ENCODE measurements at regions not wholly inside any gene's neighbourhood (a gene's known extent, or its start where the extent isn't known, plus 50 kb on each side); places are given as distances from the start of the nearest gene placed in this dataset.
"Not testable (repeated sequence)": the region's sequence is repeated elsewhere in the genome, so short reads cannot be mapped to it uniquely, and the experiment has no call there.

DNA sequence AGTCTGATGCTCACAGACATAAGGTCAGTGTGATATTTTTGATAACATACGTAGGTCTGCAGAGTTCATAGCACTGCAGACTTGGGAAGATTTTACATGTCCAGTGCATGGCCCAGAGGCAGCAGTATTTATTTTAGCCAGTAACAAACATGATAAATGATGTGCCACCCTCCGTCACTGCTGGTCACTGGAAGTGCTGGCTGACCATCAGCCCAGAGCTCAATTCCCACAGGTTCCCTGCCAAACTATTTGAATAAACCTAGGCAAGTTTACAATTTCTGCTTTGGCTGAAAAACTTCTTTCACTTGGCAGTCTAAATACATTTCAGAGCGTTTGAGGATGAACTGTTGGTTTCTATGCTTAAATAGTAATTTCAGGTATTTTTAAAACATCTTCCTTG lies 135.5 kb upstream of the EDNRB start:
- DNase-seq (ENCODE audit: low spot score), result no peak
- no peak for ATAC-seq (ENCODE audit: insufficient number of reproducible peaks, low FRiP score, low read depth)
- Histone ChIP-seq H3K4me1 (ENCODE audit: control insufficient read depth in 1 of 2, low read depth in 2 of 2) (no peaks in the 10 kb centered on the region), H3K27me3 (replicated peaks; ENCODE audit: insufficient read depth) (no peaks in the 10 kb centered on the region), H3K27ac (no peak overlapping the region), H3K9me3 (peaks cover 5% of the 10 kb centered on the region), H3K36me3 (no peaks in the 10 kb centered on the region), H3K4me3 (no peak overlapping the region)
- TF ChIP-seq, protein P1, sequence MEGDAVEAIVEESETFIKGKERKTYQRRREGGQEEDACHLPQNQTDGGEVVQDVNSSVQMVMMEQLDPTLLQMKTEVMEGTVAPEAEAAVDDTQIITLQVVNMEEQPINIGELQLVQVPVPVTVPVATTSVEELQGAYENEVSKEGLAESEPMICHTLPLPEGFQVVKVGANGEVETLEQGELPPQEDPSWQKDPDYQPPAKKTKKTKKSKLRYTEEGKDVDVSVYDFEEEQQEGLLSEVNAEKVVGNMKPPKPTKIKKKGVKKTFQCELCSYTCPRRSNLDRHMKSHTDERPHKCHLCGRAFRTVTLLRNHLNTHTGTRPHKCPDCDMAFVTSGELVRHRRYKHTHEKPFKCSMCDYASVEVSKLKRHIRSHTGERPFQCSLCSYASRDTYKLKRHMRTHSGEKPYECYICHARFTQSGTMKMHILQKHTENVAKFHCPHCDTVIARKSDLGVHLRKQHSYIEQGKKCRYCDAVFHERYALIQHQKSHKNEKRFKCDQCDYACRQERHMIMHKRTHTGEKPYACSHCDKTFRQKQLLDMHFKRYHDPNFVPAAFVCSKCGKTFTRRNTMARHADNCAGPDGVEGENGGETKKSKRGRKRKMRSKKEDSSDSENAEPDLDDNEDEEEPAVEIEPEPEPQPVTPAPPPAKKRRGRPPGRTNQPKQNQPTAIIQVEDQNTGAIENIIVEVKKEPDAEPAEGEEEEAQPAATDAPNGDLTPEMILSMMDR (IDR thresholded peaks at IDR 0.05), result no peak

DNA sequence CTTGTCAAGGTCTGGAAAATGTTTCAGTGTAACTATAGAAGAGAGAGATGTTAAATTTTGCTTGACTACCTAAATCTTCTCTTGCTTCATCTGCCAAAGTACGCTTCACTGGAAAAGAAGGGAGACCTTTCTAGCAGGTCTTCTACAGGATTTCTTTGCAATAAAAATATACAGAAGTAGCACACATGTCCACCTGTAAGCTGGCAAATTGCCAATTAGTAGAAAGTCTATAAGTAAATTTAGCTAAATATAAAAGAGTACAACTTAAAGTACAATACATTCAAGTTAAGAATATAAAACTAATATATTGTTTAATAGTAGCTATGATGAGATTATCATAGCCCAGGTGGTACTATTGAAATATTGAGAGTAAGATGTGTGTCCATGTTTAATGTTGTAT lies 128.5 kb upstream of the EDNRB start:
- ATAC-seq (ENCODE audit: insufficient number of reproducible peaks, low FRiP score, low read depth), result no peak
- Histone ChIP-seq H3K4me1 (ENCODE audit: control insufficient read depth in 1 of 2, low read depth in 2 of 2) (no peaks in the 10 kb centered on the region), H3K27me3 (replicated peaks; ENCODE audit: insufficient read depth) (no peaks in the 10 kb centered on the region), H3K36me3 (no peaks in the 10 kb centered on the region), H3K27ac (no peak overlapping the region), H3K9me3 (no peaks in the 10 kb centered on the region), H3K4me3 (no peak overlapping the region)
- DNase-seq (ENCODE audit: low spot score), result no peak
- TF ChIP-seq, protein P1 (IDR thresholded peaks at IDR 0.05), result no peak

DNA sequence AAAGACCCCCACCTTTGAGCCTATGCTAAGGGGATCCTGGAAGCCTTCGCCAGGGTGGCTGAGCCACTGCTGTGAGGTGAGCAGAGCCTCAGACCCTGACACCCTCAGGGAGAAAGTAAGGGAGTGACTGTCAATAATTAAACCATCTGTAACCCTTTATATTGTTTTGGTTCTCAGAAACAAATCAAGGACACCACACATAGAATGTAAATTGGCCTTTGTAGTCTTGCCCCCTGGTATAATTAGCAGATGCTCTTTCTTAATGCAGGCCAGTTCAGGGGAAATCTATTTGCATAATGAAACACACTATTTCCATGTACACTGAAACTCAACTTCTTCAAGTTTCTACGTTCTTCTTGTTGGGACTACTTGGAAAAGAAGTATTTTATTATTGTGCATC lies 127.7 kb upstream of the EDNRB start:
- Histone ChIP-seq H3K4me1 (ENCODE audit: control insufficient read depth in 1 of 2, low read depth in 2 of 2) (no peaks in the 10 kb centered on the region), H3K4me3 (no peak overlapping the region), H3K27ac (no peak overlapping the region), H3K36me3 (no peaks in the 10 kb centered on the region), H3K27me3 (replicated peaks; ENCODE audit: insufficient read depth) (no peaks in the 10 kb centered on the region), H3K9me3 (no peaks in the 10 kb centered on the region)
- TF ChIP-seq, protein P1 (IDR thresholded peaks at IDR 0.05), result no peak
- DNase-seq (ENCODE audit: low spot score), result no peak
- no peak for ATAC-seq (ENCODE audit: insufficient number of reproducible peaks, low FRiP score, low read depth)

DNA sequence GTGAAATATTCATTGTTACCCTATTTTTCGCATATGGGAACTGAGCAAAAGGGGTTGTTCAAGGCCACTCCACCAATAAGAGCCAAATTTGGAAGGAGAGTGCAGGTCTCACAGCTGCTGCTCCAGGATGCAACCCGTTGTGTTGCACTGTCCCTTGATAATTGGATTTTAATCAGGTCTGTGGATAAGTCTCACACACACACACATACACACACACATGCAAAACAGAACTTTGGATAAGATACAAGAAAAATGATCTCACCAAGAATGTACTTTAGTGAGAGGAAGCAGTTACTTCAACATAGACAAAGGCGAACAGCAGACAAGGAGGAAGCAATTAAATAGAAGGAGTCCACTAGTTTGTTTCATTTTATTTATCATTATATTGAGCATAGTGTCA lies 127.3 kb upstream of the EDNRB start:
- H3K36me3 ChIP-seq, result no peaks in the 10 kb centered on the region
- ATAC-seq (ENCODE audit: insufficient number of reproducible peaks, low FRiP score, low read depth), result no peak
- H3K27me3 ChIP-seq (replicated peaks; ENCODE audit: insufficient read depth), result no peaks in the 10 kb centered on the region
- H3K27ac ChIP-seq, result no peak overlapping the region
- H3K4me3 ChIP-seq, result no peak overlapping the region
- DNase-seq (ENCODE audit: low spot score), result no peak
- H3K9me3 ChIP-seq, result no peaks in the 10 kb centered on the region
- no peaks in the 10 kb centered on the region for H3K4me1 ChIP-seq (ENCODE audit: control insufficient read depth in 1 of 2, low read depth in 2 of 2)
- TF ChIP-seq, protein P1 (IDR thresholded peaks at IDR 0.05), result no peak

DNA sequence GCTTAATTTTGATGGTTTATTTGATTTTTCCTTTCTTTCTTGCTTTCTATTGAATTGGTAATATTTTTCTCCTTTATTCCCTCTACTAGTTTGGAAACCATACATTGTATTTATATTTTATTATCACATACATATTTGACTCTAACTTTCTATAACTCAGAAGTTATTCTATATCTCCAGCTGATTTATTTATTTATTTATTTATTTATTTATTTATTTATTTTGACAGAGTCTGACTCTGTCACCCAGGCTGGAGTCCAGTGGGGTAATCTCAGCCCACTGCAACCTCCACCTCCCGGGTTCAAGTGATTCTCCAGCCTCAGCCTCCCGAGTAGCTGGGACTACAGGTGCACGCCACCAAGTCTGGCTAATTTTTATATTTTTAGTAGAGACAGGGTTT lies 122.7 kb upstream of the EDNRB start:
- ATAC-seq (ENCODE audit: insufficient number of reproducible peaks, low FRiP score, low read depth); H3K36me3 ChIP-seq; H3K9me3 ChIP-seq; H3K4me3 ChIP-seq; DNase-seq (ENCODE audit: low spot score); H3K27me3 ChIP-seq (replicated peaks; ENCODE audit: insufficient read depth); H3K27ac ChIP-seq; H3K4me1 ChIP-seq (ENCODE audit: control insufficient read depth in 1 of 2, low read depth in 2 of 2): not testable (repeated sequence)

GRCh38 chr13:78040205-78040830 lies 121.7 kb upstream of the EDNRB start:
- H3K27me3 ChIP-seq (replicated peaks; ENCODE audit: insufficient read depth), result no peaks in the 10 kb centered on the region
- TF ChIP-seq, protein P1 (IDR thresholded peaks at IDR 0.05), result no peak
- no peak overlapping the region for H3K27ac ChIP-seq
- H3K9me3 ChIP-seq, result no peaks in the 10 kb centered on the region
- no peak for ATAC-seq (ENCODE audit: insufficient number of reproducible peaks, low FRiP score, low read depth)
- H3K36me3 ChIP-seq, result no peaks in the 10 kb centered on the region
- H3K4me1 ChIP-seq (ENCODE audit: control insufficient read depth in 1 of 2, low read depth in 2 of 2), result no peaks in the 10 kb centered on the region
- no peak overlapping the region for H3K4me3 ChIP-seq
- no peak for DNase-seq (ENCODE audit: low spot score)
